ENCODE measurements at regions not wholly inside any gene's neighbourhood (a gene's known extent, or its start where the extent isn't known, plus 50 kb on each side); places are given as distances from the start of the nearest gene placed in this dataset.
A peak's percentile ranks its signal among the peaks of the same experiment; 100 is the strongest.

- TF ChIP-seq CTCF (IDR thresholded peaks at IDR 0.05): no peak
- TF ChIP-seq EP300 (IDR thresholded peaks at IDR 0.05): no peak
- no peak for TF ChIP-seq POLR2A (IDR thresholded peaks at IDR 0.05)
- Histone ChIP-seq H3K27me3 (no peaks in the 10 kb centered on the region), H3K36me3 (no peaks in the 10 kb centered on the region), H3K4me1 (ENCODE audit: insufficient read depth) (peaks cover 6% of the 10 kb centered on the region), H3K27ac (no peak overlapping the region), H3K4me3 (no peak overlapping the region), H3K9me3 (no peaks in the 10 kb centered on the region)
- intact Hi-C loops (cut with DNase I): no loop called here
- 36 to 44% (median 40%) methylated on average over 10 of the region's 10 CpGs for WGBS, 3 donors
- DNase-seq: peak in 1 of 5 donors; percentile 7
Observed at GRCh38 chr1:149849111-149849946, 50.0 kb upstream of the BOLA1 start.

Data from ovary (tissue), 7 donors.